GM23338 (cell line): ENCODE measurements at regions not wholly inside any gene's neighbourhood (a gene's known extent, or its start where the extent isn't known, plus 50 kb on each side); places are given as distances from the start of the nearest gene placed in this dataset.
A peak's percentile ranks its signal among the peaks of the same experiment; 100 is the strongest.

Experiments used
- ATAC-seq: fragments of 200-7000 bp; cut with Tn5 transposase; 3 replicates; pipeline ENCODE4 v1.9.1; 2020
- DNase-seq: peaks from one replicate; pipeline ENCODE4 v3.0.0-alpha.2; 2015; ENCODE audit warnings: low spot score
- H2AFZ ChIP-seq: fragments of 200-600 bp; sonication (generic); 2 replicates; pipeline ENCODE4 v1.8.0; 2016; ENCODE audit warnings: antibody characterized with exemption, mild to moderate bottlenecking, moderate library complexity
- H3F3A ChIP-seq: fragments of 200-600 bp; sonication (generic); replicated peaks from 2 replicates; pipeline ENCODE4 v1.8.0; 2017; ENCODE audit warnings: antibody characterized with exemption, mixed run types, low read depth
- H3K27ac ChIP-seq: fragments of 200-600 bp; sonication (generic); 2 replicates; pipeline ENCODE4 v1.6.1; 2016; ENCODE audit warnings: low read depth
- H3K27me3 ChIP-seq: fragments of 200-600 bp; sonication (generic); 2 replicates; pipeline ENCODE4 v1.8.0; 2016; ENCODE audit warnings: mild to moderate bottlenecking, mixed run types, moderate library complexity; ENCODE audit not compliant: insufficient read depth
- H3K36me3 ChIP-seq: fragments of 200-600 bp; sonication (generic); 2 replicates; pipeline ENCODE4 v1.8.0; 2016; ENCODE audit warnings: mild to moderate bottlenecking; ENCODE audit not compliant: insufficient read depth
- H3K4me1 ChIP-seq: fragments of 200-600 bp; sonication (generic); 2 replicates; pipeline ENCODE4 v1.8.0; 2016; ENCODE audit warnings: mild to moderate bottlenecking, moderate library complexity; ENCODE audit not compliant: insufficient read depth
- H3K4me2 ChIP-seq: fragments of 200-600 bp; sonication (generic); 2 replicates; pipeline ENCODE4 v1.7.1; 2017; ENCODE audit warnings: mixed run types
- H3K4me3 ChIP-seq: fragments of 200-600 bp; sonication (generic); 2 replicates; pipeline ENCODE4 v1.6.1; 2016; ENCODE audit warnings: mixed run types
- H3K79me2 ChIP-seq: fragments of 200-600 bp; sonication (generic); replicated peaks from 2 replicates; pipeline ENCODE4 v1.8.0; 2017; ENCODE audit warnings: mild to moderate bottlenecking; ENCODE audit not compliant: insufficient read depth
- H3K9me2 ChIP-seq: fragments of 200-600 bp; sonication (generic); 2 replicates; pipeline ENCODE4 v1.8.0; 2017; ENCODE audit not compliant: insufficient read depth
- H4K20me1 ChIP-seq: fragments of 200-600 bp; sonication (generic); replicated peaks from 2 replicates; pipeline ENCODE4 v1.8.0; 2017; ENCODE audit warnings: mild to moderate bottlenecking; ENCODE audit not compliant: insufficient read depth
- H3K27ac Mint-ChIP-seq: 2 replicates; pipeline ENCODE4 v1.8.0; 2020; ENCODE audit warnings: inconsistent platforms, mild to moderate bottlenecking, moderate library complexity, mixed read lengths
- H3K27me3 Mint-ChIP-seq: 3 replicates; pipeline ENCODE4 v1.8.0; 2022; ENCODE audit warnings: low read depth, mild to moderate bottlenecking, moderate library complexity, mixed read lengths, inconsistent platforms; ENCODE audit not compliant: insufficient read depth, poor library complexity
- H3K36me3 Mint-ChIP-seq: 3 replicates; pipeline ENCODE4 v1.8.0; 2021; ENCODE audit warnings: low read depth, mild to moderate bottlenecking, inconsistent platforms, moderate library complexity, mixed read lengths
- H3K4me1 Mint-ChIP-seq: 3 replicates; pipeline ENCODE4 v1.8.0; 2020; ENCODE audit warnings: mild to moderate bottlenecking, inconsistent platforms, mixed read lengths
- H3K4me3 Mint-ChIP-seq: 3 replicates; pipeline ENCODE4 v1.8.0; 2021; ENCODE audit warnings: moderate library complexity, mild to moderate bottlenecking, inconsistent platforms, mixed read lengths
- H3K9me3 Mint-ChIP-seq: 3 replicates; pipeline ENCODE4 v1.8.0; 2020; ENCODE audit warnings: moderate library complexity, mild to moderate bottlenecking, inconsistent platforms, mixed read lengths
- CREB1 ChIP-seq: fragments of 250-450 bp; sonication (Bioruptor Pico); IDR thresholded peaks from 2 replicates; pipeline ENCODE4 v1.5.0; 2020; ENCODE audit warnings: low read depth, mild to moderate bottlenecking, moderate library complexity
- EZH2phosphoT487 ChIP-seq: fragments of 200-600 bp; sonication (generic); IDR thresholded peaks from one replicate; pipeline ENCODE4 v1.8.1; 2018; ENCODE audit warnings: antibody characterized with exemption; ENCODE audit not compliant: unreplicated experiment
- POLR2AphosphoS5 ChIP-seq: IDR thresholded peaks from 2 replicates; pipeline ENCODE4 v1.6.1; 2016; ENCODE audit warnings: antibody characterized with exemption, low read depth
- STAT1 ChIP-seq: IDR thresholded peaks from one replicate; pipeline ENCODE4 v1.6.1; 2016; ENCODE audit warnings: antibody characterized with exemption; ENCODE audit not compliant: unreplicated experiment
- ZNF114 ChIP-seq: fragments of 250-450 bp; sonication (Bioruptor Pico); IDR thresholded peaks from 2 replicates; pipeline ENCODE4 v1.5.0; 2020; ENCODE audit warnings: mild to moderate bottlenecking, moderate library complexity
- TF ChIP-seq, protein P1 (sequence below): fragments of 250-450 bp; sonication (Bioruptor Pico); IDR thresholded peaks from 2 replicates; pipeline ENCODE4 v1.5.0; 2020; ENCODE audit warnings: mild to moderate bottlenecking, moderate library complexity

DNA sequence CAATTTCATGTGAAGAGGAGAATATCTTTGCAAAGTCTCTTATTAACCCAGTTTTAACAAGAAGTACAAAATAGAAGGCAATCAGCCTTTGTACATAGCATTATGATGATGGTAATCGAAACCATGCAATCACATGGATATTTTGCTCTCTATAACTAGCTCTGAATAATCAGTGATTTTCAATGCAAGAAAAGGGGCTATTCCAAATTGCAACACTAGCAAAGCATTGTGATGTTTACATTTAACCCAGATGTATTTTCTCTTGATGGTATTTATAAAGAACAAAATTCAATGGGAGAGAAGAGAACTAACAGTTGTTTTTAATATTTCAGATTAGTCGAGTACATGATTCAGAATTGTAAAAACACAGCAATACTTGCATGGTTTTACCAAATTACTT, 437.5 kb upstream of the DMAC1 start:
- H3K79me2 ChIP-seq, result no peaks in the 10 kb centered on the region
- no peaks in the 10 kb centered on the region for H3K27me3 ChIP-seq
- H3K27ac Mint-ChIP-seq, result no peak overlapping the region
- H3K9me3 Mint-ChIP-seq, result no peaks in the 10 kb centered on the region
- H3K9me2 ChIP-seq, result 0 out of 2 replicates have a peak, but pooled peaks cover 2% of the 10 kb centered on the region
- no peaks in the 10 kb centered on the region for H4K20me1 ChIP-seq
- no peaks in the 10 kb centered on the region for H3F3A ChIP-seq
- no peak overlapping the region for H3K4me3 ChIP-seq
- H3K27me3 Mint-ChIP-seq, result peaks cover 2% of the 10 kb centered on the region
- H3K4me2 ChIP-seq, result no peak overlapping the region
- no peak for DNase-seq
- H3K36me3 ChIP-seq, result no peaks in the 10 kb centered on the region
- H3K27ac ChIP-seq, result no peak overlapping the region
- TF ChIP-seq, protein P1, sequence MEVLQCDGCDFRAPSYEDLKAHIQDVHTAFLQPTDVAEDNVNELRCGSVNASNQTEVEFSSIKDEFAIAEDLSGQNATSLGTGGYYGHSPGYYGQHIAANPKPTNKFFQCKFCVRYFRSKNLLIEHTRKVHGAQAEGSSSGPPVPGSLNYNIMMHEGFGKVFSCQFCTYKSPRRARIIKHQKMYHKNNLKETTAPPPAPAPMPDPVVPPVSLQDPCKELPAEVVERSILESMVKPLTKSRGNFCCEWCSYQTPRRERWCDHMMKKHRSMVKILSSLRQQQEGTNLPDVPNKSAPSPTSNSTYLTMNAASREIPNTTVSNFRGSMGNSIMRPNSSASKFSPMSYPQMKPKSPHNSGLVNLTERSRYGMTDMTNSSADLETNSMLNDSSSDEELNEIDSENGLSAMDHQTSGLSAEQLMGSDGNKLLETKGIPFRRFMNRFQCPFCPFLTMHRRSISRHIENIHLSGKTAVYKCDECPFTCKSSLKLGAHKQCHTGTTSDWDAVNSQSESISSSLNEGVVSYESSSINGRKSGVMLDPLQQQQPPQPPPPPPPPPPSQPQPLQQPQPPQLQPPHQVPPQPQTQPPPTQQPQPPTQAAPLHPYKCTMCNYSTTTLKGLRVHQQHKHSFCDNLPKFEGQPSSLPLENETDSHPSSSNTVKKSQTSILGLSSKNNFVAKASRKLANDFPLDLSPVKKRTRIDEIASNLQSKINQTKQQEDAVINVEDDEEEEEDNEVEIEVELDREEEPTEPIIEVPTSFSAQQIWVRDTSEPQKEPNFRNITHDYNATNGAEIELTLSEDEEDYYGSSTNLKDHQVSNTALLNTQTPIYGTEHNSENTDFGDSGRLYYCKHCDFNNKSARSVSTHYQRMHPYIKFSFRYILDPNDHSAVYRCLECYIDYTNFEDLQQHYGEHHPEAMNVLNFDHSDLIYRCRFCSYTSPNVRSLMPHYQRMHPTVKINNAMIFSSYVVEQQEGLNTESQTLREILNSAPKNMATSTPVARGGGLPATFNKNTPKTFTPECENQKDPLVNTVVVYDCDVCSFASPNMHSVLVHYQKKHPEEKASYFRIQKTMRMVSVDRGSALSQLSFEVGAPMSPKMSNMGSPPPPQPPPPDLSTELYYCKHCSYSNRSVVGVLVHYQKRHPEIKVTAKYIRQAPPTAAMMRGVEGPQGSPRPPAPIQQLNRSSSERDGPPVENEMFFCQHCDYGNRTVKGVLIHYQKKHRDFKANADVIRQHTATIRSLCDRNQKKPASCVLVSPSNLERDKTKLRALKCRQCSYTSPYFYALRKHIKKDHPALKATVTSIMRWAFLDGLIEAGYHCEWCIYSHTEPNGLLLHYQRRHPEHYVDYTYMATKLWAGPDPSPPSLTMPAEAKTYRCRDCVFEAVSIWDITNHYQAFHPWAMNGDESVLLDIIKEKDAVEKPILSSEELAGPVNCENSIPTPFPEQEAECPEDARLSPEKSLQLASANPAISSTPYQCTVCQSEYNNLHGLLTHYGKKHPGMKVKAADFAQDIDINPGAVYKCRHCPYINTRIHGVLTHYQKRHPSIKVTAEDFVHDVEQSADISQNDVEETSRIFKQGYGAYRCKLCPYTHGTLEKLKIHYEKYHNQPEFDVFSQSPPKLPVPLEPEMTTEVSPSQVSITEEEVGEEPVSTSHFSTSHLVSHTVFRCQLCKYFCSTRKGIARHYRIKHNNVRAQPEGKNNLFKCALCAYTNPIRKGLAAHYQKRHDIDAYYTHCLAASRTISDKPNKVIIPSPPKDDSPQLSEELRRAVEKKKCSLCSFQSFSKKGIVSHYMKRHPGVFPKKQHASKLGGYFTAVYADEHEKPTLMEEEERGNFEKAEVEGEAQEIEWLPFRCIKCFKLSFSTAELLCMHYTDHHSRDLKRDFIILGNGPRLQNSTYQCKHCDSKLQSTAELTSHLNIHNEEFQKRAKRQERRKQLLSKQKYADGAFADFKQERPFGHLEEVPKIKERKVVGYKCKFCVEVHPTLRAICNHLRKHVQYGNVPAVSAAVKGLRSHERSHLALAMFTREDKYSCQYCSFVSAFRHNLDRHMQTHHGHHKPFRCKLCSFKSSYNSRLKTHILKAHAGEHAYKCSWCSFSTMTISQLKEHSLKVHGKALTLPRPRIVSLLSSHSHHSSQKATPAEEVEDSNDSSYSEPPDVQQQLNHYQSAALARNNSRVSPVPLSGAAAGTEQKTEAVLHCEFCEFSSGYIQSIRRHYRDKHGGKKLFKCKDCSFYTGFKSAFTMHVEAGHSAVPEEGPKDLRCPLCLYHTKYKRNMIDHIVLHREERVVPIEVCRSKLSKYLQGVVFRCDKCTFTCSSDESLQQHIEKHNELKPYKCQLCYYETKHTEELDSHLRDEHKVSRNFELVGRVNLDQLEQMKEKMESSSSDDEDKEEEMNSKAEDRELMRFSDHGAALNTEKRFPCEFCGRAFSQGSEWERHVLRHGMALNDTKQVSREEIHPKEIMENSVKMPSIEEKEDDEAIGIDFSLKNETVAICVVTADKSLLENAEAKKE (CRISPR knock-in tag), result no peak
- no peak for TF ChIP-seq EZH2phosphoT487
- no peaks in the 10 kb centered on the region for H3K4me1 ChIP-seq
- no peak overlapping the region for H2AFZ ChIP-seq
- ATAC-seq, result no peak
- peaks cover 15% of the 10 kb centered on the region; the same call in 2 of the 3 replicates for H3K4me1 Mint-ChIP-seq
- H3K36me3 Mint-ChIP-seq, result no peaks in the 10 kb centered on the region
- H3K4me3 Mint-ChIP-seq, result no peak overlapping the region

DNA sequence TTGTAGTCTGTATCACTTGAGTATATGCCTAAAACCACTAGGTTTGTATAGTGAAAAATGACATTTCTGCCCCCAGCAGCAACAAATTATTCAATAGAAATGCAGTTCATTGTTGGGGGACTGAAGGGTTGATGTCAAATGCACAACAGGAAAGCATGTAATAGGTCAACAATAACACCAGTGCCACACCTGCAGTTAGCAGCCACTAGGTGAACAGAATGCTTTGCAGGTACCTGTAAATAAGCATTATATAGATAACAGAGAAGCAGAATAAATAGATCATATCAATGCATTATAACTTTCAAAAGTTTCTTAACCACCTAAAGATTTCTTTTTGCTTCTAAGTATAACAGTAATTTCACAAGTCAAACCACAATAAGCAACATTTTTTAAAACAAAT, 435.9 kb upstream of the DMAC1 start:
- Histone ChIP-seq H3K27me3 (no peaks in the 10 kb centered on the region), H3K79me2 (no peaks in the 10 kb centered on the region), H3K4me1 (no peaks in the 10 kb centered on the region), H3K4me2 (no peak overlapping the region), H3K9me2 (0 out of 2 replicates have a peak, but pooled peaks cover 2% of the 10 kb centered on the region), H4K20me1 (no peaks in the 10 kb centered on the region), H3K36me3 (no peaks in the 10 kb centered on the region), H3K4me3 (no peak overlapping the region), H3K27ac (no peak overlapping the region), H3F3A (no peaks in the 10 kb centered on the region), H2AFZ (no peak overlapping the region)
- Mint-ChIP-seq H3K9me3 (no peaks in the 10 kb centered on the region), H3K4me3 (no peak overlapping the region), H3K27ac (no peak overlapping the region), H3K27me3 (peaks cover 2% of the 10 kb centered on the region), H3K4me1 (peaks cover 15% of the 10 kb centered on the region; the same call in 2 of the 3 replicates), H3K36me3 (no peaks in the 10 kb centered on the region)
- DNase-seq, result peak; percentile 31
- ATAC-seq, result peak; percentile 58
- TF ChIP-seq STAT1, result no peak
- TF ChIP-seq CREB1 (CRISPR knock-in tag), result no peak
- no peak for TF ChIP-seq POLR2AphosphoS5
- TF ChIP-seq, protein P1 (CRISPR knock-in tag), result no peak
- TF ChIP-seq EZH2phosphoT487, result no peak
- TF ChIP-seq ZNF114 (CRISPR knock-in tag), result no peak
